Amniotic epithelial cell (primary cell): ENCODE measurements at regions not wholly inside any gene's neighbourhood (a gene's known extent, or its start where the extent isn't known, plus 50 kb on each side); places are given as distances from the start of the nearest gene placed in this dataset.

ENCODE experiments used
- DNase-seq: peaks from one replicate; pipeline ENCODE4 v3.0.0-alpha.2; 2010; ENCODE audit warnings: low read depth

GRCh38 chr6:164016056-164016455 is 601.5 kb downstream of the QKI start:
- no peak for DNase-seq

DNA sequence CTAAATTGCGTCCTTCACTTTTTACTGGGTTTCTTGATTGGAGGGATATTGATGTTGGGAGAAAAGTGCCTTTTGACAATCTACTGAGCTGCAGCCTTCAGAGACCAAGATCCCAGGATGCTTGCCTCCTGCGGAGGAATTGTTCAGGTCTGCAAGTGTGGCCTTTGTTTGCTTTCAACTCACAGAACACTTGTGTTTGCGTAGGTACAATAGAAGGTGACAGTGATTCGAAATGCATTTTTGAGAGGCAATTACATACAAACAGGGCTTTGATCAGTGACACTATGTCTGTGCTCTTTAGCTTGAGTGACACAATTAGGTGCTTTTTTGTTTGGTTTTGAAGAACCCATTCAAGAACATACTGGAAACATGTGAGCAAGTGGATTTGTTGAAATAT is 600.6 kb downstream of the QKI start:
- no peak for DNase-seq

DNA sequence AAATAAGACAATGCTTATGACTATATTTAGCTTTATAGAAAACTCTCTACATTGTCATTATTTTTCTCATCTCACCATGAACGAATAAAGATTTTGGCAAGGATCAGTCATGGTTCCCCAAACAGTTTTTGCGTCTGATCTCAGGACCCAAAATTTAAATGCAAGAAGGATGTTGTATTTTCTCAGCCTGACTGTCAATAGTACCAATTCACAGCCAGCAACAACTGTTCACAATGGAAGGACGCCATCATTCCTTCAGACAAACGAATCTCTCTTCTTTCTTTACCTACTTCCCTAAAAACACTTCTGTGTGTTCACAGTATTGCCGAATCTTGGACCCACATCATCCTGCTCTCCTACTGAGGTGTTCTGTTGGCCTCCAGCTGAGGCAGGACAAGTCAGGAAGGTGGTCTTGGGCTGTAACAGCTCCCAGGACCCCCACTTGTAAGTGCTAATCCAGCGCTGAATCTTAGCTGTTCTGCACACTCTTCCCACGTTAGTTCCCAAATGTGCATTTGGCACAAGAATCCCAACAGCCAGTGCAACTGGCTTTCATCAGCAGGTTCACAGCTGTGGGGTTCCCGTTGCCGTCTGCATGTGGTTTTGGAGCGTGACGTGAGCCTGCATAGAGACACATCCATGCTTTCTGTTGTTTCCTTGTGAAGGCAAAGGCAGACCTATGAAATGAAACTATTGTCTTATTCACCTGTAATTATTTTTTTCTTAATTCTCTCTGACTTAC is 600.0 kb downstream of the QKI start:
- DNase-seq = no peak

DNA sequence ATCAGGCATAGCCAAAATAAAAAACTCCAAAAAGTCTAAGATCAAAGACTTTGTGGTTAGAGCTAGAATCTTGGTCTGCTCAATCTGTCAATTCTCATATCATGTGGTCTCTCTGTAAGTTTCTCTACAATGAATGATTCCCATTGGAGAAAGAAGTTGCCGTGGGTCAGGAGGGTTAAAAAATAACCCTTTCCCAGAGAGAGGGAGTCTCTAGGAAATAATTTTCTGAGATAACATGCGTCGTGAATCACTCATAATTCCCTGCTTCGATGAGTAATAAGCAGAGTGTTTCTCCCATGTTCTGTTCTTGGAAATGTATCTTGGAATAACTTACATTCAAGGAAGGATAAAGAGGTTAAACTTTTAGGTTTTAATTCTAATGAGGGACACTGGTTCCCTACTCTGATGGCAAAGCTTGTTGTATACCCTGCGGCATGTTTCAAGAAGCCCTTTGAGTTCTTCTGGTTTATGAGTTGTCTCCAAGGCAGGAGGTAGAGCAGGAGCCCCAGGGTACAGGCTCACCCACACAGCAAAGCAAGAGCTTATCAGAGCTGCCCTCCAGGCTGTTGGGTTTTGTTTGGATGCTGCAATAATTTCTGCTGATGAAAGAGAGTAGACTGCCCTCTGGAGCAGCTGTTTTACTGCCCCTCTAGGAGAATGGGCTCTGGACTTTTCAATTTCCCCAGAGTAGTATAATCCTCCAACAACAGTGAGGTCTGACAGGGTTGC is 599.1 kb downstream of the QKI start:
- DNase-seq = no peak

- DNase-seq = no peak
These were observed 596.8 kb downstream of the QKI start for GRCh38 chr6:164011321-164011720.

DNA sequence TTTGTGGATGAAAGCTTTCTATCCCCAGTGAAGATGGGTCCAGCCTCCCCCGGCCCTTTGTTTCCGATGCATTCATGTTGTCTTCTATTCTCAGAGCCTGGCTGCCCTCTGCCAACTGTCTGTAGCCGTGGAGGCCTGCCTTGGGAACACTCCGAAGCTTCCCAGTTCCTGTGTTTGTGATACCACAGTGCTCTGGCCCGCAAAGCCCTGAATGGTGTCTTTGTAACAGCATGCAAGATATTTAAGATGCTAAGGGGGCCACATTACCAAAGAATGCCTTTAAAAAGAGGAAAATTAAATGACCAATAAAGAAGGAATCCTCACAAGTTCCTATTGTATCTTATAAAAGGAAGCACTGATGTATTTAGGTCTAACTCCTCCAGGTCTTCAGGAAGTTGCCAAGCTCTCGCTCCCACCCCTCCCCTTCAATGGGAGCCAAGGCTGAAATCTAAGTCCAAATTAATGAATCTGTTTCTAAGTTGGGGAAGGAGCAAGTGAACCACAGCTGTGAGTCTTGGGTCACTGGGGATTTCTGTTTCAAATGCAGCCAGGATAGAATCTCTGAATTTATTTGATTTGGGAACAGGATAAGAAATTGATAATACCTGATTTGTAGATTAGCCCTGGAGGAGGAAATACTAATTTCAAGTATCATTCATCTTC is 596.1 kb downstream of the QKI start:
- DNase-seq = no peak

DNA sequence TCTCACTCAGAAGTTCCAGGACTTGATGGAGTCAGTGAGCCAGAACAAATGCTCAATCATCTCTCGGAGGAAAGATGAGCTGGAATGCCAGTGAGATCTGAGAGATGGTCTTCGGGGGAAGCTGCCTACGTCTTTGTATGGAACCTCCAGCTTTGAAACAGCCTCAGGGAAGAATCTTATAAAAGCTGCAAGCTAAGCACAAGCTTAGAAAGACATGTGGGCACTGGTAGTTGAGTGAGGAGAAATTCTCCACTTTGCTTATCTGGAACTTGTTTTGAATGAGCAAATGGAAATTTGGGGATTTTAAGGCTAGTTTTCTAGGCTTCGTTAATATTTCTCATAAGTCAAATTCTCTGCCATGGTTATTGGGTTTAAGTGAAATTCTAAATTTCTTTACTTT is 594.4 kb downstream of the QKI start:
- DNase-seq = no peak

GRCh38 chr6:164007881-164008280 is 593.4 kb downstream of the QKI start:
- DNase-seq = no peak

GRCh38 chr6:164006459-164006858 is 591.9 kb downstream of the QKI start:
- no peak for DNase-seq

DNA sequence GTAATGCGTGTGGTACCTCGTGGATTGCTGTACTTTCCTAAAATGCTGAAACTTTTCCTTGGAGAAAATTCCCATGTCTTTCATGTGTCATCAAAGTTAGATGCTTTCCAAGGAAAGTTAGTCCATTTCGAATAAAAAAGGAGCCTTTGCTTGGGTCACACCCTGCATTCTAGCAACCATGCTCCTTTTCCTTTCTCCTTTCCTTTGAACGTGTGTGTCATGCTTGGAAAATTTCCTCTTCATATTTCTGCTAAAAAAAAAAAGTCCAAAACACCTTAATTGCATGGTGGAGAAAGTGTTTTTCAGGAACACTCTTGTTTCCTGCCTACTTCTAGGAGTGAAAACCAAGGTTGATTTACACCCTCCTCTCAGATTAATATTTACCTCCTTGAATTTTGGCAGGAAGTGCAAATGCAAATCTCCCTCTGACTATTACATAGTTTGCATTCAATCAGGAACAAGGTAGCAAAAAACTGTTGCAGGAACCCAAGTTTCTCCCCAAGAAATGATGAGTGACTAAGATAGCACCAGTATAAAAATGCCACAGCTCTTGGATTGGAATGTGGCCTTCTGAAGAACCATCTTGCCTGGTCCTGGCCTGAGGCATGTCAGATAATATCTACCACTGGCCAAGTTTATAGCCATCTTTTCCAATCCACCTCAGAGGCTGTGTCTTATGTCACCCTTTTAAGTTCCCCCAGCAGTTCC is 590.6 kb downstream of the QKI start:
- DNase-seq = no peak

DNA sequence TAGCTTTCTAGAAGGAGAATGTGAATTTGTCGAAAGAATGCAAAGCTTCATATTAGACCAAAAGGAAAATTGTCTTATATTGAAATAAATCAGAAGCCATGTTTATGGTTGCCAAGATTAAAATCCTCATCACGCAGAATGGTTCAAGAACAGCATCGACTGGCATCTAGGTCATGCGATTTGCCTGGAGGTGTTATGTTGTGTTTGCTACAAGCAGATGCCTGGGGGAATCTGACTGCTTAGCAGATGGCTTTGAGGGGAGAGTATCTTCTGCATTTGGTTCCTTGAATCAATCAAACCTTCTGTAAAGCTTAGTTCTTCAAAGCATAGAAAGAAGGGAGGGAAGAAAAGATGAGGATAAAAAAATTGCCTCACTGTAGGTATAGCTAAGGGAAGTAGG is 585.8 kb downstream of the QKI start:
- DNase-seq = no peak

GRCh38 chr6:163999475-164000125 is 585.1 kb downstream of the QKI start:
- DNase-seq = no peak

DNA sequence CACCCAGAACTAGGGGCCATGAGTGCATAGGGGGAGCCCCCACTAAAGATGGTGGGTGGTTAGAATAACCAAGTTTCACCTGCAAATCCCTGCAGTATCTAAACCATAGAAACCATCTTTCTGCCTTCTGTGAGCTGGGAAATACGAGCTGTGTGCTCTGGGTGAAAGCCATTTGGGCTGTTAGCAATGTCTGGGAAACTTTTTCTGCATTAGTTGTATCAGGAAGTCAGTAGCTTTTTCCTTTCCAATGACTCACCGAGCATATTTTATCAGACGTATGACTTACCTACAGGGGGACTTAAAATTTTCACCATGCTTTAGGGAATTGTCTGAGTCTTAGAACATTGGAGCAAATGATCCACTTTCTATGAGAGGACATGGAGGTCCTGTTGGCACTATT is 584.0 kb downstream of the QKI start:
- no peak for DNase-seq

DNA sequence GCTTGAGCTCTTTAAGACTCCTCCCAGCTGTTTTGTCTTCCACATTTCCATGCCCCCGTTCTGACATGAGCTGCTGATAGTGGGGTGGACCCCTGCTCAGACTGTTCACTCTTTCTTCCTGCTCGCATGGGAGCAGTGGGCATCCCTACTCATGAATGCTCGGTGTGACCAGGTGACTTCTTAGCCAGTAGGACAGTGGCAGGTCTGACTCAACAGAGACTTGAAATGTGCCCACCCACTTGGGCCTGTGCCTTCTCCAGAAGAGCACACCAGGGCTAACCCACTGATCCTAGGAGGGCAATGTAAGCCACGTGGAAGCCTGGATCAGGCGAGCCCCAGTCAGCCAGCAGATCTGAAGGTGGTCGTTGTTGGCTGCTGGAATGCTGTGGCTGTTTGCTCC is 582.0 kb downstream of the QKI start:
- DNase-seq = no peak

DNA sequence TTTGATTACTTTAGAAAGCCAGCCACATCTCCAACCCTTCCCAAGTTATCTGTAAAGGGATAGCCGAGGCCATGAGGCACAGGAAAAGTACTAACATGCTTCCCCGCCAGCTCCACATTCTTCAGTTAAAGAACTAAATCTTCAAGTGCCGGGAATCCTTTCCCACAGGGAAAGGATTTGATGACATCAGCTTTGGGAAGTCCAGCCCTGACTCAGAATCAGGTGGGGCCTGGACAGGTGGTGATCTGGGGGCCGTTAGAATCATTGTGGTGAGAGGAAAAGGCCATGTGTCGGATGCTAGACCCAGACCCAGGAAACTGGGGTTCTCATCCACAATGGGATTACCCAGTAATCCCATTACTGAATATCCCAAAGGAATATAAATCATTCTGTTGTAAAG is 580.0 kb downstream of the QKI start:
- DNase-seq = no peak

DNA sequence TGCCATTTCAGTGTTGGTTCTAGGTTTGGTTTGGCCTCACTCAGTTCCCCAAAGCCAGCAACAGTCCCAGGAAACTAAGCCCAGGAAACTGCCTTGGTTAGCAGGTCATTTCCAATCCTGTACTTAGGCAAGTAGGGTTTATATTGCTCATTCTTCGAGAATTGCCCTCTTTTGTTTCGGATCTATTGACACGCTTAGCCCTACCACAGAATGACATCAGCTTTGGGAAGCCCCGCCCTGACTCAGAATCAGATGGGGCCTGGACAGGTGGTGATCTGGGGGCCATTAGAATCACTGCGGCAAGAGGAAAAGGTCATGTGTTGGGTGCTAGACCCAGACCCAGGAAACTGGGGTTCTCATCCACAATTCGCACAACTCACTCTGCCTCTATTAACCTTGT is 578.2 kb downstream of the QKI start:
- DNase-seq = no peak

DNA sequence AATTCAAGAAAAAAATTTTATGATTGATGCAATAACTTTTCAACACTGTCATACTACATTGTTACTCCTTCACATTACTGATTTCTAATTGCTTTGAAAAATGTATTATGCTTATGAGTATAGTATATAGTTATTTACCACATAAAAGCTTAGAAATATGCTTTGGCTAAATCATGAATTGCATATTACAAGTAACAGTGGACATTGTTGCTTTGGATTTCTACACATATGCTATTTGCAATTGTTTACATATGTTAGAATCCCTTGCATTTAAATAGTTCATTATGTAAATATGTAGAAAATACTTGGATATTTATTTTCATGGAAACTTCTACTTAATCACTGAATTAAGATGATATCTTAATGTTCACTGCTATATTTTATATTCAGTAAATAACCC is 577.5 kb downstream of the QKI start:
- DNase-seq = no peak

DNA sequence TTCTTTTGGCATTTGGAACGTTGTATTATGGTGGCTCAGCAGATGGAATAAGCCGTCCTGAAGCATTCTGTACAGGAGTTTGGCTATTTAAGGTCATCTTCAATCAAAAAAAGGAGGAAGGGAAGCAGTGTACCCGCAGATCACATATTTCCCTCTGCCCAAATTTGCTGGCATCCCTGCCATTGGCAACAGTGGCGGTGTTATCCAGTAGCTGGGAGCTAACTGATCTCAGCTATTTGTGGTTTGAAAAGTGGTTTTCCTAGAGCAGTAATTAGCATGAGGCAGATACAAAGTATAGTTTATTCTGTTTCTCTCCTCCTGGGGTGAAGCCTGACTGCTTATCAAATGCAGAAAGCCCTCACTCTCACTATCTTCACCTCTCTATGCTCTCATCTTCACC is 576.8 kb downstream of the QKI start:
- no peak for DNase-seq

GRCh38 chr6:163986313-163986712 is 571.8 kb downstream of the QKI start:
- DNase-seq = no peak

GRCh38 chr6:163985710-163986109 is 571.2 kb downstream of the QKI start:
- DNase-seq = no peak

GRCh38 chr6:163985040-163985439 is 570.5 kb downstream of the QKI start:
- DNase-seq = no peak
